ENCODE measurements at regions not wholly inside any gene's neighbourhood (a gene's known extent, or its start where the extent isn't known, plus 50 kb on each side); places are given as distances from the start of the nearest gene placed in this dataset.

DNA sequence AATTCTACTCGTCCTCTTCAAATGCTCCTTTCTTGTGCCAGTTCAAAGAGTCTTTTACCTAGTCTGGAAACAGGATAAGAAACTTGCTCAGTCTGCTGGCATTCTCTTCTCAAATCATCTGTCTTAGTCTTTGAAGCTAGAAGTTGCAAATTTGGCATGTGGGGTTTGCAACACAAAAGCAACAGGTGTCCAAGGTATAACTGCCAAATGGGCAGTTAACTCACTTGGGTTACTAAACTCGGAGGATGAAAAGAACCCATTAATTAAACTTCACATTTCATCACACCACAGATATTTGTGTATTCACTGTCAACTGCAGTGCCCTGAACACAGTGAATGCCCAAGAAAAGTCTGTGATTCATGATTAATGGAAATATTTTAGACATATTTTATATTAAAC lies 108.0 kb upstream of the TARS1 start:
- TF ChIP-seq TAF1 (IDR thresholded peaks at IDR 0.05; ENCODE audit: low read depth), result no peak
- no peak for TF ChIP-seq EP300 (conservative IDR thresholded peaks at IDR 0.05; ENCODE audit: poor library complexity, severe bottlenecking)
- TF ChIP-seq EZH2 (IDR thresholded peaks at IDR 0.05; ENCODE audit: borderline replicate concordance, insufficient read depth, low read length, poor library complexity, severe bottlenecking), result no peak
- no peak for TF ChIP-seq CTCF (IDR thresholded peaks at IDR 0.05; ENCODE audit: poor library complexity, severe bottlenecking)
- TF ChIP-seq, protein P1, sequence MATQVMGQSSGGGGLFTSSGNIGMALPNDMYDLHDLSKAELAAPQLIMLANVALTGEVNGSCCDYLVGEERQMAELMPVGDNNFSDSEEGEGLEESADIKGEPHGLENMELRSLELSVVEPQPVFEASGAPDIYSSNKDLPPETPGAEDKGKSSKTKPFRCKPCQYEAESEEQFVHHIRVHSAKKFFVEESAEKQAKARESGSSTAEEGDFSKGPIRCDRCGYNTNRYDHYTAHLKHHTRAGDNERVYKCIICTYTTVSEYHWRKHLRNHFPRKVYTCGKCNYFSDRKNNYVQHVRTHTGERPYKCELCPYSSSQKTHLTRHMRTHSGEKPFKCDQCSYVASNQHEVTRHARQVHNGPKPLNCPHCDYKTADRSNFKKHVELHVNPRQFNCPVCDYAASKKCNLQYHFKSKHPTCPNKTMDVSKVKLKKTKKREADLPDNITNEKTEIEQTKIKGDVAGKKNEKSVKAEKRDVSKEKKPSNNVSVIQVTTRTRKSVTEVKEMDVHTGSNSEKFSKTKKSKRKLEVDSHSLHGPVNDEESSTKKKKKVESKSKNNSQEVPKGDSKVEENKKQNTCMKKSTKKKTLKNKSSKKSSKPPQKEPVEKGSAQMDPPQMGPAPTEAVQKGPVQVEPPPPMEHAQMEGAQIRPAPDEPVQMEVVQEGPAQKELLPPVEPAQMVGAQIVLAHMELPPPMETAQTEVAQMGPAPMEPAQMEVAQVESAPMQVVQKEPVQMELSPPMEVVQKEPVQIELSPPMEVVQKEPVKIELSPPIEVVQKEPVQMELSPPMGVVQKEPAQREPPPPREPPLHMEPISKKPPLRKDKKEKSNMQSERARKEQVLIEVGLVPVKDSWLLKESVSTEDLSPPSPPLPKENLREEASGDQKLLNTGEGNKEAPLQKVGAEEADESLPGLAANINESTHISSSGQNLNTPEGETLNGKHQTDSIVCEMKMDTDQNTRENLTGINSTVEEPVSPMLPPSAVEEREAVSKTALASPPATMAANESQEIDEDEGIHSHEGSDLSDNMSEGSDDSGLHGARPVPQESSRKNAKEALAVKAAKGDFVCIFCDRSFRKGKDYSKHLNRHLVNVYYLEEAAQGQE (IDR thresholded peaks at IDR 0.05; ENCODE audit: borderline replicate concordance), result no peak
- TF ChIP-seq MXI1 (conservative IDR thresholded peaks at IDR 0.05; ENCODE audit: poor library complexity, severe bottlenecking), result no peak

Data from neural cell (in vitro differentiated cells).